OCI-LY3 (cell line): ENCODE measurements at regions not wholly inside any gene's neighbourhood (a gene's known extent, or its start where the extent isn't known, plus 50 kb on each side); places are given as distances from the start of the nearest gene placed in this dataset.

Experiments
- CTCF ChIP-seq: fragments of 200-600, 300-600 bp; sonication (generic); IDR thresholded peaks from 2 replicates; pipeline ENCODE4 v1.5.1; 2014; ENCODE audit warnings: antibody characterized with exemption, low read length, low read depth
- EZH2phosphoT487 ChIP-seq: fragments of 200-600 bp; shearing (Covaris generic); IDR thresholded peaks from 2 replicates; pipeline ENCODE4 v1.6.1; 2018; ENCODE audit warnings: antibody characterized with exemption, mixed run types, low read depth

DNA sequence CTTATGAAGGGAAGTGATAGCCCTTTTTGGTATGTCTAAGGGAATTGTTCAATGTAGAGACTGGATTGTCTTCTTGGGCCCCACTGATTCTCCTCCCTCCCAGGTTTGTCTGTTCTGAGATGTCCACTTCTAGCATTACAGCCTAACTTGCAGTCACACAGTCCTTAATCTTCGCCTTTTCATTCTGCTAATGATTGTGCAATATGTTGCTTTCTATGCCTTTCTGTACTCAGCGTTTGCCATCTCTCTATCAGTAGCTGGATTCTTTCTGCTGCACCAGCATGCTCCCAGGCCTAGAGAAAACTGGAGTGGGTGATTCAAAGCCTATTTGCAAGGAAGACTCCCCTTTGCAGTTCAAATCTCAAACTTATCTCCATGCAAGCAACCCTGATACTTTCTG lies 307.5 kb upstream of the DACH1 start:
- TF ChIP-seq EZH2phosphoT487 = no peak
- TF ChIP-seq CTCF = no peak
